Suprapubic skin (tissue), 4 donors: ENCODE measurements at regions not wholly inside any gene's neighbourhood (a gene's known extent, or its start where the extent isn't known, plus 50 kb on each side); places are given as distances from the start of the nearest gene placed in this dataset.
A peak's percentile ranks its signal among the peaks of the same experiment; 100 is the strongest.
"Not testable (repeated sequence)": the region's sequence is repeated elsewhere in the genome, so short reads cannot be mapped to it uniquely, and the experiment has no call there.

Experiments
- DNase-seq, 2 donors: peaks; one replicate each; pipeline ENCODE4 v3.0.0-alpha.2; 2019; ENCODE audit warnings: low spot score in 2 of 2
- H3K27ac ChIP-seq: fragments of 200-600 bp; sonication (generic); one replicate; pipeline ENCODE4 v1.5.1; 2019
- H3K27me3 ChIP-seq: fragments of 200-600 bp; sonication (generic); one replicate; pipeline ENCODE4 v1.5.1; 2019
- H3K36me3 ChIP-seq: fragments of 200-600 bp; sonication (generic); one replicate; pipeline ENCODE4 v1.5.1; 2019
- H3K4me1 ChIP-seq: fragments of 200-600 bp; sonication (generic); one replicate; pipeline ENCODE4 v1.5.1; 2019
- H3K4me3 ChIP-seq: fragments of 200-600 bp; sonication (generic); one replicate; pipeline ENCODE4 v1.5.1; 2019; ENCODE audit warnings: mild to moderate bottlenecking
- H3K9me3 ChIP-seq: fragments of 200-600 bp; sonication (generic); one replicate; pipeline ENCODE4 v1.5.1; 2019
- CTCF ChIP-seq, 2 donors: fragments of 200-600 bp in 1 of 2; fragments of 450-650 bp in 1 of 2; sonication (generic) in 1 of 2; IDR thresholded peaks; one replicate each; pipeline ENCODE4 v1.5.1; 2016 to 2019; ENCODE audit warnings: antibody characterized with exemption in 2 of 2, mild to moderate bottlenecking in 1 of 2, moderate library complexity in 1 of 2
- EP300 ChIP-seq: sonication (generic); formaldehyde crosslinking; IDR thresholded peaks from one replicate; pipeline ENCODE4 v1.6.1; 2017; ENCODE audit warnings: antibody characterized with exemption
- POLR2A ChIP-seq, 2 donors: fragments of 450-650 bp; IDR thresholded peaks; one replicate each; pipeline ENCODE4 v1.6.1; 2017; ENCODE audit warnings: antibody characterized with exemption in 2 of 2, mild to moderate bottlenecking in 2 of 2, moderate library complexity in 2 of 2
- POLR2AphosphoS5 ChIP-seq, 3 donors: sonication (generic); formaldehyde crosslinking; IDR thresholded peaks; one replicate each; pipeline ENCODE4 v1.6.1; 2017; ENCODE audit warnings: antibody characterized with exemption in 3 of 3
- WGBS: methylation state at CpG from one replicate; pipeline ENCODE4 v1.1.5; 2018; 5-methylcytosine and 5-hydroxymethylcytosine counted together

- Histone ChIP-seq H3K9me3 (no peaks in the 10 kb centered on the region), H3K36me3 (no peaks in the 10 kb centered on the region), H3K27ac (no peak overlapping the region), H3K4me3 (no peak overlapping the region), H3K4me1 (no peaks in the 10 kb centered on the region), H3K27me3 (peaks cover 18% of the 10 kb centered on the region)
- no peak for TF ChIP-seq POLR2A (IDR thresholded peaks at IDR 0.05)
- TF ChIP-seq CTCF (IDR thresholded peaks at IDR 0.05), result no peak
- no peak for TF ChIP-seq EP300
- TF ChIP-seq POLR2AphosphoS5 (IDR thresholded peaks at IDR 0.05), result no peak
- peak in 1 of 2 donors; percentile 25 for DNase-seq
- WGBS, result 91% methylated on average over 14 of the region's 16 CpGs
These were observed 1008.4 kb downstream of the BRD1 start for GRCh38 chr22:48819232-48819631.

- peaks cover 17% of the 10 kb centered on the region for H3K27me3 ChIP-seq
- H3K9me3 ChIP-seq, H3K36me3 ChIP-seq, DNase-seq, H3K4me1 ChIP-seq, H3K4me3 ChIP-seq, H3K27ac ChIP-seq: not testable (repeated sequence)
- WGBS, result 98% methylated on average over 6 of the region's 10 CpGs
These were observed 1010.2 kb downstream of the BRD1 start for GRCh38 chr22:48817491-48817890.

GRCh38 chr22:48811885-48812284 is 1015.8 kb downstream of the BRD1 start:
- Histone ChIP-seq H3K4me1 (no peaks in the 10 kb centered on the region), H3K27ac (no peak overlapping the region), H3K9me3 (no peaks in the 10 kb centered on the region), H3K27me3 (peaks cover 5% of the 10 kb centered on the region), H3K4me3 (no peak overlapping the region), H3K36me3 (no peaks in the 10 kb centered on the region)
- TF ChIP-seq CTCF (IDR thresholded peaks at IDR 0.05), result no peak
- no peak for TF ChIP-seq EP300
- TF ChIP-seq POLR2A (IDR thresholded peaks at IDR 0.05), result no peak
- TF ChIP-seq POLR2AphosphoS5 (IDR thresholded peaks at IDR 0.05), result no peak
- 65% methylated on average over 7 of the region's 7 CpGs for WGBS
- no peak for DNase-seq

GRCh38 chr22:48808038-48808960 is 1019.4 kb downstream of the BRD1 start:
- Histone ChIP-seq H3K9me3 (no peaks in the 10 kb centered on the region), H3K4me3 (no peak overlapping the region), H3K27ac (no peak overlapping the region), H3K36me3 (no peaks in the 10 kb centered on the region), H3K4me1 (no peaks in the 10 kb centered on the region), H3K27me3 (no peaks in the 10 kb centered on the region)
- WGBS, result 85% methylated on average over 7 of the region's 7 CpGs
- TF ChIP-seq CTCF (IDR thresholded peaks at IDR 0.05) (no peak), POLR2AphosphoS5 (IDR thresholded peaks at IDR 0.05) (no peak), POLR2A (IDR thresholded peaks at IDR 0.05) (no peak), EP300 (no peak)
- no peak for DNase-seq

GRCh38 chr22:48807155-48807554 is 1020.5 kb downstream of the BRD1 start:
- no peak for DNase-seq
- Histone ChIP-seq H3K9me3 (no peaks in the 10 kb centered on the region), H3K27ac (no peak overlapping the region), H3K4me1 (no peaks in the 10 kb centered on the region), H3K27me3 (no peaks in the 10 kb centered on the region), H3K4me3 (no peak overlapping the region), H3K36me3 (no peaks in the 10 kb centered on the region)
- 93% methylated on average over 5 of the region's 17 CpGs for WGBS
- no peak for TF ChIP-seq EP300
- TF ChIP-seq CTCF (IDR thresholded peaks at IDR 0.05), result no peak
- TF ChIP-seq POLR2A (IDR thresholded peaks at IDR 0.05), result no peak
- no peak for TF ChIP-seq POLR2AphosphoS5 (IDR thresholded peaks at IDR 0.05)
